ENCODE measurements at regions not wholly inside any gene's neighbourhood (a gene's known extent, or its start where the extent isn't known, plus 50 kb on each side); places are given as distances from the start of the nearest gene placed in this dataset.

GRCh38 chr3:66830301-66830700 is 167.8 kb upstream of the KBTBD8 start:
- TF ChIP-seq EGR1 (IDR thresholded peaks at IDR 0.05; ENCODE audit: low read depth in 2 of 2) (no peak), MAX (IDR thresholded peaks at IDR 0.05) (no peak), SP1 (IDR thresholded peaks at IDR 0.05) (no peak), ATF3 (IDR thresholded peaks at IDR 0.05) (no peak), FOXA1 (IDR thresholded peaks at IDR 0.05) (no peak), JUND (IDR thresholded peaks at IDR 0.05) (no peak), REST (IDR thresholded peaks at IDR 0.05) (no peak), RAD21 (IDR thresholded peaks at IDR 0.05) (no peak), GABPA (IDR thresholded peaks at IDR 0.05 in 1 of 2, conservative IDR thresholded peaks at IDR 0.05 in 1 of 2) (no peak), FOXA2 (IDR thresholded peaks at IDR 0.05) (no peak), HNF4G (IDR thresholded peaks at IDR 0.05) (no peak), TAF1 (conservative IDR thresholded peaks at IDR 0.05) (no peak), HNF4A (conservative IDR thresholded peaks at IDR 0.05) (no peak), NR2F2 (IDR thresholded peaks at IDR 0.05) (no peak), YY1 (IDR thresholded peaks at IDR 0.05) (no peak), RXRA (IDR thresholded peaks at IDR 0.05) (no peak)
- TF ChIP-seq, protein P1, sequence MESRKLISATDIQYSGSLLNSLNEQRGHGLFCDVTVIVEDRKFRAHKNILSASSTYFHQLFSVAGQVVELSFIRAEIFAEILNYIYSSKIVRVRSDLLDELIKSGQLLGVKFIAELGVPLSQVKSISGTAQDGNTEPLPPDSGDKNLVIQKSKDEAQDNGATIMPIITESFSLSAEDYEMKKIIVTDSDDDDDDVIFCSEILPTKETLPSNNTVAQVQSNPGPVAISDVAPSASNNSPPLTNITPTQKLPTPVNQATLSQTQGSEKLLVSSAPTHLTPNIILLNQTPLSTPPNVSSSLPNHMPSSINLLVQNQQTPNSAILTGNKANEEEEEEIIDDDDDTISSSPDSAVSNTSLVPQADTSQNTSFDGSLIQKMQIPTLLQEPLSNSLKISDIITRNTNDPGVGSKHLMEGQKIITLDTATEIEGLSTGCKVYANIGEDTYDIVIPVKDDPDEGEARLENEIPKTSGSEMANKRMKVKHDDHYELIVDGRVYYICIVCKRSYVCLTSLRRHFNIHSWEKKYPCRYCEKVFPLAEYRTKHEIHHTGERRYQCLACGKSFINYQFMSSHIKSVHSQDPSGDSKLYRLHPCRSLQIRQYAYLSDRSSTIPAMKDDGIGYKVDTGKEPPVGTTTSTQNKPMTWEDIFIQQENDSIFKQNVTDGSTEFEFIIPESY (IDR thresholded peaks at IDR 0.05), result no peak
- TF ChIP-seq, protein P2, sequence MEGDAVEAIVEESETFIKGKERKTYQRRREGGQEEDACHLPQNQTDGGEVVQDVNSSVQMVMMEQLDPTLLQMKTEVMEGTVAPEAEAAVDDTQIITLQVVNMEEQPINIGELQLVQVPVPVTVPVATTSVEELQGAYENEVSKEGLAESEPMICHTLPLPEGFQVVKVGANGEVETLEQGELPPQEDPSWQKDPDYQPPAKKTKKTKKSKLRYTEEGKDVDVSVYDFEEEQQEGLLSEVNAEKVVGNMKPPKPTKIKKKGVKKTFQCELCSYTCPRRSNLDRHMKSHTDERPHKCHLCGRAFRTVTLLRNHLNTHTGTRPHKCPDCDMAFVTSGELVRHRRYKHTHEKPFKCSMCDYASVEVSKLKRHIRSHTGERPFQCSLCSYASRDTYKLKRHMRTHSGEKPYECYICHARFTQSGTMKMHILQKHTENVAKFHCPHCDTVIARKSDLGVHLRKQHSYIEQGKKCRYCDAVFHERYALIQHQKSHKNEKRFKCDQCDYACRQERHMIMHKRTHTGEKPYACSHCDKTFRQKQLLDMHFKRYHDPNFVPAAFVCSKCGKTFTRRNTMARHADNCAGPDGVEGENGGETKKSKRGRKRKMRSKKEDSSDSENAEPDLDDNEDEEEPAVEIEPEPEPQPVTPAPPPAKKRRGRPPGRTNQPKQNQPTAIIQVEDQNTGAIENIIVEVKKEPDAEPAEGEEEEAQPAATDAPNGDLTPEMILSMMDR (IDR thresholded peaks at IDR 0.05; ENCODE audit: low read depth, low read length, missing input control), result no peak
- Histone ChIP-seq H3K9me3 (ENCODE audit: control insufficient read depth in 4 of 4, low read length in 3 of 4) (no peaks in the 10 kb centered on the region), H3K4me3 (ENCODE audit: low read depth in 1 of 3, low read length in 3 of 3) (no peak overlapping the region), H3K4me1 (ENCODE audit: control insufficient read depth in 4 of 4, insufficient read depth in 4 of 4, low read length in 3 of 4) (peaks cover 0 to 11% (median 7%) of the 10 kb centered on the region in 4 donors), H3K36me3 (ENCODE audit: control insufficient read depth in 4 of 4, insufficient read depth in 3 of 4, low read depth in 1 of 4, low read length in 3 of 4) (no peaks in the 10 kb centered on the region), H3K9ac (ENCODE audit: low read depth in 1 of 2, low read length in 2 of 2) (no peak overlapping the region), H3K27me3 (ENCODE audit: control insufficient read depth in 4 of 4, insufficient read depth in 4 of 4, low read length in 3 of 4) (no peaks in the 10 kb centered on the region), H3K27ac (ENCODE audit: low read depth in 1 of 2, low read length in 2 of 2) (no peak overlapping the region)
- DNase-seq (ENCODE audit: low spot score), result no peak
- WGBS, result 81% methylated on average over 3 of the region's 3 CpGs

Measured in liver (tissue), 8 donors.